ENCODE measurements at regions not wholly inside any gene's neighbourhood (a gene's known extent, or its start where the extent isn't known, plus 50 kb on each side); places are given as distances from the start of the nearest gene placed in this dataset.
A peak's percentile ranks its signal among the peaks of the same experiment; 100 is the strongest.

DNA sequence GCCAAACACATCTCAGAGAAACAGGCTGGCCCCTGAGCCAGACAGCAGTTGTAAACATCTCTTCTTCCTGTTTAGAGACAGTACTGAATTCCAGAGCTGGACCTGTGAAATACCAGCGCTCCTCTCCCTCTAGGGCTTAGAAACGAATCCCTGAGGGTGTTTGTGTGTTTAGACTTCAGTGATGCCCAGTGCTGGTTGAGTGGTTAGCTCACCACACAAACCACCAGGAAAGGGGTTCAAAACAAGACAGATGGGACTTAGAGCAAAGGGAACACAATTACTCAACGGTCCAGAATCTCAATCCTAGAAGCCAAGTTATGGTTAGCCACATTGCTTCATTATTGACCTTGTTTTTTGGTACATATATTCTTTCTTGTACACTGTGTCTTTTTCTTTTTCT, 108.7 kb upstream of the TMEM170B start (continued):
- peak in 1 of 2 experiments; percentile 72; a peak in 1 of 4 replicates for TF ChIP-seq EP300 (IDR thresholded peaks at IDR 0.05; ENCODE audit: low read depth in 2 of 2, low read length in 2 of 2)
- no peak; the same call in 1 of the 2 replicates for TF ChIP-seq EP300 (CRISPR knock-in tag; IDR thresholded peaks at IDR 0.05; ENCODE audit: borderline replicate concordance)
- no peak for TF ChIP-seq KAT7 (CRISPR knock-in tag; IDR thresholded peaks at IDR 0.05; ENCODE audit: borderline replicate concordance)
- TF ChIP-seq MAFK (conservative IDR thresholded peaks at IDR 0.05 in 1 of 2, IDR thresholded peaks at IDR 0.05 in 1 of 2; ENCODE audit: low read length in 2 of 2): no peak
- no peak for TF ChIP-seq ZBTB21 (CRISPR knock-in tag; IDR thresholded peaks at IDR 0.05)
- TF ChIP-seq HMG20A (CRISPR knock-in tag; IDR thresholded peaks at IDR 0.05; ENCODE audit: borderline replicate concordance): peak; percentile 73
- TF ChIP-seq GABPB1 (CRISPR knock-in tag; IDR thresholded peaks at IDR 0.05): no peak
- TF ChIP-seq MXI1 (IDR thresholded peaks at IDR 0.05; ENCODE audit: borderline replicate concordance, low read depth, low read length): no peak; the same call in 2 of the 3 replicates
- TF ChIP-seq AHR (CRISPR knock-in tag; IDR thresholded peaks at IDR 0.05): no peak
- no peak for TF ChIP-seq HNF4G (IDR thresholded peaks at IDR 0.05; ENCODE audit: borderline replicate concordance, low read depth, low read length)
- TF ChIP-seq HNF4G (CRISPR knock-in tag; IDR thresholded peaks at IDR 0.05; ENCODE audit: borderline replicate concordance, low read depth): no peak; the same call in 1 of the 2 replicates
- TF ChIP-seq ZNF549 (CRISPR knock-in tag; IDR thresholded peaks at IDR 0.05): no peak
- no peak for TF ChIP-seq KLF13 (CRISPR knock-in tag; IDR thresholded peaks at IDR 0.05)
- TF ChIP-seq ZHX2 (IDR thresholded peaks at IDR 0.05; ENCODE audit: low read depth): no peak
- no peak for TF ChIP-seq ZHX2 (CRISPR knock-in tag; IDR thresholded peaks at IDR 0.05; ENCODE audit: borderline replicate concordance)
- TF ChIP-seq ONECUT2 (CRISPR knock-in tag; IDR thresholded peaks at IDR 0.05): no peak
- TF ChIP-seq ZNF749 (CRISPR knock-in tag; IDR thresholded peaks at IDR 0.05; ENCODE audit: borderline replicate concordance): no peak
- no peak for TF ChIP-seq MIER2 (CRISPR knock-in tag; IDR thresholded peaks at IDR 0.05)
- TF ChIP-seq HMGA1 (CRISPR knock-in tag; conservative IDR thresholded peaks at IDR 0.05): no peak
- TF ChIP-seq RFXAP (CRISPR knock-in tag; IDR thresholded peaks at IDR 0.05; ENCODE audit: borderline replicate concordance): no peak
- TF ChIP-seq PTBP1 (IDR thresholded peaks at IDR 0.05; ENCODE audit: low read depth, low read length, poor library complexity, severe bottlenecking): no peak
- TF ChIP-seq, protein P1, sequence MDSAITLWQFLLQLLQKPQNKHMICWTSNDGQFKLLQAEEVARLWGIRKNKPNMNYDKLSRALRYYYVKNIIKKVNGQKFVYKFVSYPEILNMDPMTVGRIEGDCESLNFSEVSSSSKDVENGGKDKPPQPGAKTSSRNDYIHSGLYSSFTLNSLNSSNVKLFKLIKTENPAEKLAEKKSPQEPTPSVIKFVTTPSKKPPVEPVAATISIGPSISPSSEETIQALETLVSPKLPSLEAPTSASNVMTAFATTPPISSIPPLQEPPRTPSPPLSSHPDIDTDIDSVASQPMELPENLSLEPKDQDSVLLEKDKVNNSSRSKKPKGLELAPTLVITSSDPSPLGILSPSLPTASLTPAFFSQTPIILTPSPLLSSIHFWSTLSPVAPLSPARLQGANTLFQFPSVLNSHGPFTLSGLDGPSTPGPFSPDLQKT (CRISPR knock-in tag; IDR thresholded peaks at IDR 0.05; ENCODE audit: borderline replicate concordance): no peak
- TF ChIP-seq ADNP (CRISPR knock-in tag; IDR thresholded peaks at IDR 0.05): no peak
- TF ChIP-seq MLLT10 (CRISPR knock-in tag; IDR thresholded peaks at IDR 0.05): no peak
- no peak for TF ChIP-seq HNRNPLL (IDR thresholded peaks at IDR 0.05; ENCODE audit: low read depth, low read length, poor library complexity, severe bottlenecking)
- TF ChIP-seq ZNF446 (CRISPR knock-in tag; IDR thresholded peaks at IDR 0.05): no peak

Data from HepG2 (cell line).